ENCODE measurements at regions not wholly inside any gene's neighbourhood (a gene's known extent, or its start where the extent isn't known, plus 50 kb on each side); places are given as distances from the start of the nearest gene placed in this dataset.

DNA sequence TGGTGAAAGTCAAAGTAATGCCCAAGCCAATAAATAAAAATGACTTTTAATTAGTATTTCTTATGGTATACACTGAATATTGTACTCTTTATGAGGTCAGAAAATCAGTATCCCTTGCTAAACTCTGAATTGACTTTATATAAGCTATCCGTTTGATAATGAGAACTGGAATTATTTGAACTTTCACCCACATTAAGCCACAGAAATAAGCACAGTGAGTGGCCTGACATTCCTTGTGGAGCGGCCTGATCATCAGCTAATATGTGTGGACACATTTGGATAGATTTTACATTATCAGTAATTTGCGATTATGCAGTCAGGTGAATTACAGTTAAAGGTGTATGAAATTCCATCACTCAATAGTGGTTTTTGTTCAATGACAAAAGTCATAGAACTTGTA is 136.0 kb upstream of the CBLB start:
- TF ChIP-seq, protein P1, sequence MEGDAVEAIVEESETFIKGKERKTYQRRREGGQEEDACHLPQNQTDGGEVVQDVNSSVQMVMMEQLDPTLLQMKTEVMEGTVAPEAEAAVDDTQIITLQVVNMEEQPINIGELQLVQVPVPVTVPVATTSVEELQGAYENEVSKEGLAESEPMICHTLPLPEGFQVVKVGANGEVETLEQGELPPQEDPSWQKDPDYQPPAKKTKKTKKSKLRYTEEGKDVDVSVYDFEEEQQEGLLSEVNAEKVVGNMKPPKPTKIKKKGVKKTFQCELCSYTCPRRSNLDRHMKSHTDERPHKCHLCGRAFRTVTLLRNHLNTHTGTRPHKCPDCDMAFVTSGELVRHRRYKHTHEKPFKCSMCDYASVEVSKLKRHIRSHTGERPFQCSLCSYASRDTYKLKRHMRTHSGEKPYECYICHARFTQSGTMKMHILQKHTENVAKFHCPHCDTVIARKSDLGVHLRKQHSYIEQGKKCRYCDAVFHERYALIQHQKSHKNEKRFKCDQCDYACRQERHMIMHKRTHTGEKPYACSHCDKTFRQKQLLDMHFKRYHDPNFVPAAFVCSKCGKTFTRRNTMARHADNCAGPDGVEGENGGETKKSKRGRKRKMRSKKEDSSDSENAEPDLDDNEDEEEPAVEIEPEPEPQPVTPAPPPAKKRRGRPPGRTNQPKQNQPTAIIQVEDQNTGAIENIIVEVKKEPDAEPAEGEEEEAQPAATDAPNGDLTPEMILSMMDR (IDR thresholded peaks at IDR 0.05) = no peak
- no peak for TF ChIP-seq POLR2A (IDR thresholded peaks at IDR 0.05)
